Esophagus squamous epithelium (tissue), 5 donors: ENCODE measurements at regions not wholly inside any gene's neighbourhood (a gene's known extent, or its start where the extent isn't known, plus 50 kb on each side); places are given as distances from the start of the nearest gene placed in this dataset.

Source experiments
- DNase-seq: peaks from one replicate; lab custom pipeline; 2025; lab: John Stamatoyannopoulos, UW
- H3K27ac ChIP-seq, 4 donors: fragments of 200-600 bp; sonication (generic); one replicate each; pipeline ENCODE4 v1.5.1; 2016 to 2019; ENCODE audit warnings: mild to moderate bottlenecking in 1 of 4
- H3K27me3 ChIP-seq, 4 donors: fragments of 200-600 bp; sonication (generic); 1 replicate in 3 of 4; 2 replicates in 1 of 4; pipeline versions ENCODE4 v1.5.1 to v1.6.0; 2017 to 2021; ENCODE audit warnings: antibody characterized with exemption in 1 of 4
- H3K36me3 ChIP-seq, 3 donors: fragments of 200-600 bp; sonication (generic); one replicate each; pipeline ENCODE4 v1.5.1; 2016 to 2019
- H3K4me1 ChIP-seq, 3 donors: fragments of 200-600 bp; sonication (generic); one replicate each; pipeline ENCODE4 v1.5.1; 2017 to 2019
- H3K4me3 ChIP-seq, 4 donors: fragments of 200-600 bp; sonication (generic); 1 replicate in 3 of 4; 2 replicates in 1 of 4; pipeline ENCODE4 v1.5.1; 2016 to 2019; ENCODE audit warnings: mild to moderate bottlenecking in 2 of 4, moderate library complexity in 1 of 4
- H3K9me3 ChIP-seq, 3 donors: fragments of 200-600 bp; sonication (generic); one replicate each; pipeline ENCODE4 v1.5.1; 2016 to 2019
- POLR2A ChIP-seq, 4 donors: fragments of 450-650 bp; IDR thresholded peaks; one replicate each; pipeline ENCODE4 v1.6.1; 2017; ENCODE audit warnings: antibody characterized with exemption in 4 of 4, mild to moderate bottlenecking in 4 of 4, moderate library complexity in 3 of 4
- WGBS, 2 donors: methylation state at CpG; one replicate each; pipeline ENCODE4 v1.1.5; 2018; 5-methylcytosine and 5-hydroxymethylcytosine counted together
- intact Hi-C: fragments of 100-400 bp; cut with DNase I; formaldehyde crosslinking; loops from one replicate; pipeline ENCODE4 v1.15.0; 2022
- TF ChIP-seq, protein P1 (sequence below), 6 experiments: fragments of 450-650 bp in 4 of 6; fragments of 200-600 bp in 2 of 6; sonication (generic) in 2 of 6; IDR thresholded peaks; one replicate each; pipeline ENCODE4 v1.5.1; 2016 to 2019; ENCODE audit warnings: antibody characterized with exemption in 6 of 6, mild to moderate bottlenecking in 4 of 6, moderate library complexity in 4 of 6
- donor health status: DM: yes; HTN: yes; CAD: no.

DNA sequence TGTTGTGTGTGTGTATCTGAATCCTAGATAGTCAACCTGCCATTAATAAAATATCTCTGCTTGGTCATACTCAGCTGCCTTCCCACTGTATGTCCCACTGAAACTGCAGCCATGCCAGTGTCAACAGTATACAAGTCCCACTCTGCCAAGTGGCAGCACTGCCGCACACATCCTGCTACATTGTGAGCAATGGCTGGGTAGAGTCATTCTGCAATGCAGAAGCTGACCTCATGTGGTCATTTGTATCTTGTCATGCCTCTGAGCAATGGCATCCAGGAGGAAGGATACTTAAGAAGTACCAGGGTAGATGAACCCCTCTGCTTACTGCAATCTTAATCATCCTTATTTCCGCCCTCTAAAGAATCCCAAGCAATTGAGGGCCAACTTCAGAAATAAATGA lies 302.2 kb upstream of the DDX18 start:
- Histone ChIP-seq H3K4me1 (no peaks in the 10 kb centered on the region), H3K36me3 (no peaks in the 10 kb centered on the region), H3K9me3 (no peaks in the 10 kb centered on the region), H3K27me3 (no peaks in the 10 kb centered on the region), H3K4me3 (no peak overlapping the region), H3K27ac (no peak overlapping the region)
- intact Hi-C loops = no loop called here
- no peak for DNase-seq
- 80% methylated on average over 2 of the region's 2 CpGs for WGBS, 2 donors
- no peak for TF ChIP-seq POLR2A (IDR thresholded peaks at IDR 0.05)
- TF ChIP-seq, protein P1, sequence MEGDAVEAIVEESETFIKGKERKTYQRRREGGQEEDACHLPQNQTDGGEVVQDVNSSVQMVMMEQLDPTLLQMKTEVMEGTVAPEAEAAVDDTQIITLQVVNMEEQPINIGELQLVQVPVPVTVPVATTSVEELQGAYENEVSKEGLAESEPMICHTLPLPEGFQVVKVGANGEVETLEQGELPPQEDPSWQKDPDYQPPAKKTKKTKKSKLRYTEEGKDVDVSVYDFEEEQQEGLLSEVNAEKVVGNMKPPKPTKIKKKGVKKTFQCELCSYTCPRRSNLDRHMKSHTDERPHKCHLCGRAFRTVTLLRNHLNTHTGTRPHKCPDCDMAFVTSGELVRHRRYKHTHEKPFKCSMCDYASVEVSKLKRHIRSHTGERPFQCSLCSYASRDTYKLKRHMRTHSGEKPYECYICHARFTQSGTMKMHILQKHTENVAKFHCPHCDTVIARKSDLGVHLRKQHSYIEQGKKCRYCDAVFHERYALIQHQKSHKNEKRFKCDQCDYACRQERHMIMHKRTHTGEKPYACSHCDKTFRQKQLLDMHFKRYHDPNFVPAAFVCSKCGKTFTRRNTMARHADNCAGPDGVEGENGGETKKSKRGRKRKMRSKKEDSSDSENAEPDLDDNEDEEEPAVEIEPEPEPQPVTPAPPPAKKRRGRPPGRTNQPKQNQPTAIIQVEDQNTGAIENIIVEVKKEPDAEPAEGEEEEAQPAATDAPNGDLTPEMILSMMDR (IDR thresholded peaks at IDR 0.05) = no peak

GRCh38 chr2:117514371-117514770 lies 300.1 kb upstream of the DDX18 start:
- no peaks in the 10 kb centered on the region for H3K36me3 ChIP-seq
- no peak overlapping the region for H3K27ac ChIP-seq
- no peak overlapping the region for H3K4me3 ChIP-seq
- H3K4me1 ChIP-seq = no peaks in the 10 kb centered on the region
- DNase-seq = no peak
- no peaks in the 10 kb centered on the region for H3K9me3 ChIP-seq
- TF ChIP-seq, protein P1 (IDR thresholded peaks at IDR 0.05) = no peak
- no peak for TF ChIP-seq POLR2A (IDR thresholded peaks at IDR 0.05)
- WGBS, 2 donors = 42 to 52% methylated on average over 1 of the region's 1 CpG
- H3K27me3 ChIP-seq = no peaks in the 10 kb centered on the region
- intact Hi-C loops = no loop called here

GRCh38 chr2:117519238-117519637 lies 295.3 kb upstream of the DDX18 start:
- Histone ChIP-seq H3K4me3 (no peak overlapping the region), H3K9me3 (no peaks in the 10 kb centered on the region), H3K27me3 (no peaks in the 10 kb centered on the region), H3K36me3 (no peaks in the 10 kb centered on the region), H3K4me1 (no peaks in the 10 kb centered on the region), H3K27ac (no peak overlapping the region)
- 14 to 26% methylated on average over 1 of the region's 1 CpG for WGBS, 2 donors
- TF ChIP-seq, protein P1 (IDR thresholded peaks at IDR 0.05) = no peak
- TF ChIP-seq POLR2A (IDR thresholded peaks at IDR 0.05) = no peak
- no peak for DNase-seq
- intact Hi-C loops = no loop called here

DNA sequence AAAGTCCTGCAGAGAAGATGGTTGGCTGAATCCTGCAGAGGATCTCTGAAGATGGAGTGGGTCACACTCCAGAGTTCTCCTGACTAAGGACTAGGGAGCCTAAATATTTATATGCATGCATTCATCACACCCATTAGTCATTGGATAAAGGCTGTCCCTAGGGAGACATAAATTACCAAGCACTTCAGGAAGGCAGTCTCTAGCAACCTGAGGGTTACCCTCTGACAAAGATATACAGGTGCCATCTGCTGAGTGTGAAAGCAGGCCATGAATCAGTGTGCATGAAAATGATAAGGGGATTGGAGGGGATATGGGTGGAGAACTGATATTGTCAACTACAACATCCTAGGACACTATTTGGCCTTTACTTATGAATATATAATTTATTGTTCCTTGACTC lies 294.8 kb upstream of the DDX18 start:
- Histone ChIP-seq H3K27me3 (no peaks in the 10 kb centered on the region), H3K9me3 (no peaks in the 10 kb centered on the region), H3K27ac (no peak overlapping the region), H3K36me3 (no peaks in the 10 kb centered on the region), H3K4me3 (no peak overlapping the region), H3K4me1 (no peaks in the 10 kb centered on the region)
- TF ChIP-seq, protein P1 (IDR thresholded peaks at IDR 0.05) = no peak
- TF ChIP-seq POLR2A (IDR thresholded peaks at IDR 0.05) = no peak
- intact Hi-C loops = no loop called here
- DNase-seq = no peak

DNA sequence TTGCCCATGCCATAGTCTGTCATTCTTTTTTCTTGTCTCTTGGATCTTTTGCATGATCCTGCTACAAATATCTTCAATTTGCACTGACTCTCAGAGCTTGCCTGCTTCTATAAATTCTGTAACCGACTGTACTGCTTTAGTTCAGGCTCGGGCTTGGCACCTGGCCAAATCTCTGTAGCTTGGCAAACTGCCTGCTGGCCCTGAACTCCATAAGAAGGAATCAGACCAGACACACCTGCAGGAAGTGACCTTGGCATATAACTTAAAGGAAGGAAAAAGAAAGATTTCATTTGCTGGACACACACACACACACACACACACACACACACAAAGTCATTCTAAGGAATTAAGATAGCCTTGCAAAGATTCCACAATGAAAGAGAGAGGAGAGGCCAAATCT lies 291.2 kb upstream of the DDX18 start:
- Histone ChIP-seq H3K4me1 (no peaks in the 10 kb centered on the region), H3K36me3 (no peaks in the 10 kb centered on the region), H3K4me3 (no peak overlapping the region), H3K9me3 (no peaks in the 10 kb centered on the region), H3K27me3 (no peaks in the 10 kb centered on the region), H3K27ac (no peak overlapping the region)
- intact Hi-C loops = no loop called here
- DNase-seq = no peak
- 0 to 6% methylated on average over 2 of the region's 2 CpGs for WGBS, 2 donors
- TF ChIP-seq, protein P1 (IDR thresholded peaks at IDR 0.05) = no peak
- no peak for TF ChIP-seq POLR2A (IDR thresholded peaks at IDR 0.05)
